GM19397 (cell line): ENCODE measurements at regions not wholly inside any gene's neighbourhood (a gene's known extent, or its start where the extent isn't known, plus 50 kb on each side); places are given as distances from the start of the nearest gene placed in this dataset.
"Not testable (repeated sequence)": the region's sequence is repeated elsewhere in the genome, so short reads cannot be mapped to it uniquely, and the experiment has no call there.

ENCODE experiments used
- ATAC-seq: cut with Tn5 transposase; IDR thresholded peaks from one replicate; pipeline ENCODE4 v1.9.1; 2021; ENCODE audit warnings: mild to moderate bottlenecking, moderate library complexity; ENCODE audit not compliant: unreplicated experiment

DNA sequence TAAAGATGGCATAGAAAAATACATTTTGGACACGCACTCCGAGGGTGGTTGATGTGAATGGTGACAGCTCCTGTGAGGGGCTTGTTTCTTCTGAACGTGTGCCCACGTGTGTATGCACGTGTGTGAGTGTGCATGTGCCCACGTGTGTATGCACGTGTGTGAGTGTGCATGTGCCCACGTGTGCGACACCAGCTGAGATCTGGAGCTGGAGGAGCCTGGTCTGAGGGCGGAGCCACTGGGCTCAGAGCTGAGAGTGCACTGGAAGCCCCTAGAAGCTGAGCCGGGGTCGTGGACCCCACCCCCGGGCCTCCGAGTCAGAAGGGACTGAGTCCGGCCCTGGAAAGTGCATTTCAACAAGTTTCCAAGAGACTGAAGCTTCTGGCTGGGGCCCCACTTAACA is 282.5 kb upstream of the IRX4 start:
- no peak for ATAC-seq

GRCh38 chr5:2164586-2164985 is 281.9 kb upstream of the IRX4 start:
- ATAC-seq = no peak

- ATAC-seq = no peak
Measured at GRCh38 chr5:2163940-2164490, 281.3 kb upstream of the IRX4 start.

- ATAC-seq = no peak
Measured at GRCh38 chr5:2163060-2163856, 280.5 kb upstream of the IRX4 start.

DNA sequence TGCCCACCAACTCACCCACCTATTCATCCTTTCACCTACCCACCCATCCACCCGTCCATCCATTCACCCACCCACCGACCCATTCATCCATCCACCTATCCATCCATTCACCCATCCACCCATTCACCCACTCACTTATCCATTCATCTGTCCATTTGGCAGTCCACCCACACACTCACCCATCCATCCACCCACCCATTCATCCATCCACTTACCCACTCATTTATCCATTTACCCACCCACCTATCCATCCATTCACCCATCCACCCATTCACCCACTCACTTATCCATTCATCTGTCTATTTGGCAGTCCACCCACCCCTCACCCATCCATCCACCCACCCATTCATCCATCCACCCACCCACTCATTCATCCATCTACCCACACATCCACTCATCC is 278.1 kb upstream of the IRX4 start:
- ATAC-seq = no peak

DNA sequence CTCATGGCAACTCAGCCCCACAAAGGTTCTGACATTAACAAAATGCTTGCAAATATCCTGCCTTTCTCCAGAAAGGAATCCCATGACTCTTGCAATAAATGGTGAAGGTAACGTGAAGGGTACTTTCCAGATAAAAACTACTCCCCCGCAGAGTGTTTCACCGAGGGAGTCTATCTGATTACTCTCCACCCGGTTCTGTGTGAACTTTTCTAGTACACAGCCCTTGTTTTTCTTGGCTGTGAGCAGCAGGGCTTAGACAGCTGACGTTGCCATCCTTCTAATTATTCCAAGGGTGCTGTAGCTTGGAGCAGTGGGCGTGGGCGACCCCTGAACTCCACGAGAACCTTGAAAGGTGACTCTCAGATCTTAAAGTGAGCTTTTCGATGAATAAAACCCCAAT is 276.0 kb upstream of the IRX4 start:
- ATAC-seq = no peak

DNA sequence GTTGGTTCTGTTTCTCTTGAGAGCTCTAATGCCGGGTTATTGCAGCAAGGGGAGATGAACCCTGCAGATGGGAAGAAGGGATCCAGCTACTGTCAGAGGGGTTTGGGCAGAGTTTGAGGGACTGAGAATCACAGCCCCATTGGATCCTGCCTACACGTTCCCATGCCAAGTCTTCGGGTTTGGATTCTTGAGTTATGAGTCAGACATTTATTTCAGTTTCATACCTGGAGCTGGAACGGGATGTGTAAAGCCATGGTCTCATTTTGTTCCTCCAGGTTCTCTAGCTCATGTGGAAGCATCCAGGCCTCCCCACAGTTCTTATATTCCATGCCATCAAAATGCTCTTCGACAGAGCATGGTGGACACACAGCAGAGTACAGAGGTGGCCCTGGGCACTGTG is 275.4 kb upstream of the IRX4 start:
- no peak for ATAC-seq

- ATAC-seq = no peak
Measured at GRCh38 chr5:2157372-2157771, 274.6 kb upstream of the IRX4 start.

DNA sequence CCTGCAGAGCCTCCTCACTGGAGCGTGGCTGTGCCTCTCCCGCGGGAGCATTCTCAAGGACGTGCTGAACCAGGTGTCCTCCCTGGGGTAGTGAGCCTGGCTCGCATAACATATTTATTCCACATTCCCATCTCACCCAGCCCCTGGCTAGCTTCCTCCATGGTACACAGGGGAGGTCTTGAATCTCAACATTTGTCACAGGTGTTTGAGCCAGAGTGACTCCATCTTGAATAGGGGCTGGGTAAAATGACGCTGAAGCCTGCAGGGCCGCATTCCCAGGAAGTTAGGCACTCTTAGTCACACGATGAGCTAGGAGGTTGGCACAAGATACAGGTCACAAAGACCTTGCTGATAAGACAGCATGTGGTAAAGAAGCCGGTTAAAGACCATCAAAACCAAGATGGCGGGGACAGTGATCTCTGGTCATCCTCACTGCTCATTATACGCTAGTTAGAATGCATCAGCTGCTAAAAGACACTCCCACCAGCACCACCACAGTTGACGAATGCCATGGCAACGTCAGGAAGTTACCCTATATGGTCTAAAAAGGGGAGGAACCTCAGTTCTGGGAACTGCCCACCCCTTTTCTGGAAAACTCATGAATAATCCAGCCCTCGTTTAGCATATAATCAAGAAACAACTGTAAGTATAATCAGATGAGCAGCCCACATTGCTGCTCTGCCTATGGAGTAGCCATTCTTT is 273.8 kb upstream of the IRX4 start:
- no peak for ATAC-seq

DNA sequence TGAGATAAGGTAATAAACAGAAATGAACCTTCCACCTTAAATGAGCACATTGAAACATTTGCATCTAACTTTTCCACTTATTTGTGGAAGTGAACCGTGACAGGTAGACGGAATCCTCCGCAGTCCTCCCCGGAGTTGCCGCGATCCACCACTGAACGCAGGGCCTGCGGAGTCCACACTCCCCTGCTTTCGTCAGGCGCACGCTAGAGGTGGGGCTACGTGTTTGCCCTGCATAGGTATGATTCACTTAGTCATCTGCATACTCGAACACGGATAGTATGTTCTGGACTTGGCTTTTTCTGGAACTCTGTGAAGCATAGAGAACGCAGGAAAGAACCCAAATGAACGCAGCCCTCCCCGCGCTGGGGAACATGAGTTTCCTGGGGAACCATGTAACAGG is 272.8 kb upstream of the IRX4 start:
- ATAC-seq = no peak

GRCh38 chr5:2153802-2154201 is 271.1 kb upstream of the IRX4 start:
- ATAC-seq = no peak

DNA sequence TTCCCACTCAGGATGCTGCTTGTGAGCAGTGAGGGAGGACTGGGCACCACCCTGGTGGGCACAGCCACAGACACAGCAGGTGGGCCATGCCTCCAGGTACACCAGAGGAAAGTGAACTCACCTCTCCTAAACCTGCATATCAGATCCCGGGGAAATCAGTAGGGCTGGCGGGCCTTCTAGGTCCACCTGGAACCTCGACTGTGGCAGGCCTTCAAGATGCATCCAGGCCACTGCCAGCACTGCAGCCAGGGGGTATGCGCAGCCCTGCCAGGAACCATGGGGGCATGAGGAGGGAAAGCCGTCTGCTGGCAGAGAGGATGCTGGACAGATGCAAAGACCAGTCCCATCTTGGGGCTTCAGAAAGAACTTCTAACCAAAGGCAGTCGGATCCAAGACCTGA is 270.6 kb upstream of the IRX4 start:
- no peak for ATAC-seq

- not testable (repeated sequence) for ATAC-seq
Measured at GRCh38 chr5:2151301-2151888, 268.7 kb upstream of the IRX4 start.

DNA sequence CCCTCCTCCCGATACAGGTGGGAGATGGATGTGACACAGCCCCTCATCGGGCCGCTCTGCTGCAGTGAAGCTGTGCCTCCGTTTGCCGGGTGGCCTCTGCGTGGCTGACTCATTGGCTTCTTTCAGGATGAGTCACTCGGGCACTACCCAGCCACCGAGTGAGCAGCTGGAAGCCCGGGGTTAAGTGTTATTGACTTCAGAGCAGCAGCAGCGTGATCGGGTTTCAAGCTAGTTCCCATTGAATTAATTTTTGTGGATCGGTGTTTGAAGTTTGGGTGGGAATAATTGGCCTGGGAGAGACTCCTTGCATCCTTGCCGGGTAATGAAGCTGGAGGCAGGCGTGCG is 266.4 kb upstream of the IRX4 start:
- ATAC-seq = no peak

DNA sequence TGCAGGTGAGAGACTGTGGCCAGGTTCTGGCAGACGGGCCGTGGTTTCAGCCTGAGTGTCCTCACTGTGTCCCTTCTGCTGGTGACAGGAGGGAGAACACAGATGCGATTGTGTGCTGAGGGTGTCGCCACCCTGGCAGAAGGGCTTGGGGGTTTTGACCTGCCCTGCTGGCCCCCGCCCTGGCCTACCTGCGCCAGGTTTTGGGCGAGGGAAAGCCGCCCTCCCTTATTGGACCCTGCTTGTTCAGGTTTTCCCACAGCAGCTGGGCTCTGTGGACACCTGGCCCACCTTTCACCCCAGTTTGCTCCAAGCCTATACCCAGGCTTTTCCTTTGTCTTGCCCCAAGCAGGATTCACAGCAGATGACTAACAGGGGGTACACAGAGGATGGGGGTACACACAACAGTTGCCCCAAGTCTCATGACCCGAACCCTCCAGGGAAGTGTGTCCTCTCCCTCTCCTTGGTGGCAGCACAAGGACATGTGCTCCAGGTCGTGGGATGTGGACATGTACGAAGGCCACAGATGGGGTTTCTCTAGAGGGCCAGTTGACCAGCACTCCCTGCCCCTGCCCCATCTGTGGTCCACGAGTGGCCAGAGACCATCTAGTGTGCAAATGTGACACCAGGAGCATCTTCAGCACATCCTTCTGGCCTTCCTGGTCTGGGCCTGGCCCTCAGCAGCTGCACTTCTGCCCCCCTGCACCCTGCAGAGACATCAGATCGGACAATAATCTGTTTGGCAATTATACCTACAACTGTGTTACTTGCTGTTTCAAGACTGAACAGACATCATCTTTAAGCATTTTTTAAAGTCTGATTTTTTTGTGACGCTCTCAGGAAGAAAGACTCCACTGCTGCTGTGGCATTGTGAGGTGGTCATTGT is 265.8 kb upstream of the IRX4 start:
- ATAC-seq = no peak

GRCh38 chr5:2147504-2148311 is 265.0 kb upstream of the IRX4 start:
- no peak for ATAC-seq

GRCh38 chr5:2143646-2144353 is 261.1 kb upstream of the IRX4 start:
- ATAC-seq = no peak

- ATAC-seq = no peak
Measured at GRCh38 chr5:2143088-2143487, 260.4 kb upstream of the IRX4 start.

DNA sequence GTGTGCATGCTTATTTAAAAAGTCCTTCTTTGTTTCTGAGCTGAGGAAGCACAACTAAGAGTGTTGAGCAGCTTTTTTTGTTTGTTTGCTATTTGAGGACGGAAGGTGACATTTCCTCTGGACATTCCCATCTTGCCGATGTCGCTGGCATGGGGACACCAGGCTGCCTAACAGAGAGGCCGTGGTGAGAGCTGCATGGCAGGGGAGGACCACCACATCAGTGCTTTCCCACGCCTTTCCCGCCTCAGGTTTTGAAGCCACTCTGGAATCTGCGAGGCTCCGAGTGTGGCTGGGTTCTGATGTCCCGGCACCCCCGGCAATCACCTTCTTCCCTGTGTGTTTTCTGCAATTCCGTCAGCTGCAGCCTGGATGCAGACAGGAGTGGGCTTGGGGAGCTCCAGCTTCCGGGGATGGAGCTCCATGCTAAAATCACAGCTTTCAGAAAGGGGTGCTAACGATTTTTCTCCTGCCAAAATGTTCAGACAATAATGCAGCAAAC is 259.8 kb upstream of the IRX4 start:
- no peak for ATAC-seq
